Gastrocnemius medialis (tissue), 4 donors: ENCODE measurements at regions not wholly inside any gene's neighbourhood (a gene's known extent, or its start where the extent isn't known, plus 50 kb on each side); places are given as distances from the start of the nearest gene placed in this dataset.

Experiments used
- ATAC-seq, 2 donors: fragments of 150-250 bp; one replicate each; pipeline ENCODE4 v1.9.1; 2016
- DNase-seq, 2 donors: peaks; one replicate each; pipeline ENCODE4 v3.0.0-alpha.2; 2019
- H3K27ac ChIP-seq, 4 donors: fragments of 200-600 bp; sonication (generic); 1 replicate in 1 of 4; 2 replicates in 3 of 4; pipeline ENCODE4 v1.5.1; 2016 to 2018; ENCODE audit warnings: mild to moderate bottlenecking in 2 of 4, moderate library complexity in 1 of 4
- H3K27me3 ChIP-seq, 3 donors: fragments of 200-600 bp; sonication (generic) in 2 of 3; 1 replicate in 1 of 3; 2 replicates in 2 of 3; pipeline versions ENCODE4 v1.5.1 to v1.6.0; 2016 to 2019; ENCODE audit warnings: mild to moderate bottlenecking in 1 of 3, moderate library complexity in 1 of 3
- H3K36me3 ChIP-seq, 2 donors: fragments of 200-600 bp; sonication (generic) in 1 of 2; one replicate each; pipeline ENCODE4 v1.5.1; 2017 to 2018
- H3K4me1 ChIP-seq, 2 donors: fragments of 200-600 bp; sonication (generic) in 1 of 2; one replicate each; pipeline ENCODE4 v1.5.1; 2016 to 2017; ENCODE audit warnings: mild to moderate bottlenecking in 2 of 2
- H3K4me3 ChIP-seq, 4 donors: fragments of 200-600 bp; sonication (generic) in 3 of 4; 1 replicate in 1 of 4; 2 replicates in 3 of 4; pipeline ENCODE4 v1.5.1; 2016 to 2019; ENCODE audit warnings: mild to moderate bottlenecking in 2 of 4
- H3K9me3 ChIP-seq, 3 donors: fragments of 200-600 bp; sonication (generic) in 2 of 3; 1 replicate in 1 of 3; 2 replicates in 2 of 3; pipeline ENCODE4 v1.5.1; 2016 to 2019
- CTCF ChIP-seq, 5 experiments: fragments of 450-650 bp in 3 of 5; fragments of 200-600 bp in 2 of 5; sonication (generic) in 2 of 5; IDR thresholded peaks in 4 of 5; conservative IDR thresholded peaks in 1 of 5; 1 replicate in 4 of 5; 2 replicates in 1 of 5; pipeline ENCODE4 v1.5.1; 2016 to 2019; ENCODE audit warnings: antibody characterized with exemption in 5 of 5, mild to moderate bottlenecking in 3 of 5, moderate library complexity in 3 of 5
- POLR2A ChIP-seq, 2 donors: fragments of 450-650 bp; IDR thresholded peaks; one replicate each; pipeline ENCODE4 v1.6.1; 2017; ENCODE audit warnings: antibody characterized with exemption in 2 of 2, mild to moderate bottlenecking in 2 of 2, moderate library complexity in 2 of 2
- in situ Hi-C, 4 donors: fragments of 200-750 bp; cut with MboI; loops; one replicate each; pipeline versions ENCODE4 v1.15.0 to v1.8.0; 2017; ENCODE audit warnings: low sequenced_read_pairs in 4 of 4
- intact Hi-C: fragments of 100-400 bp; cut with DNase I; formaldehyde crosslinking; loops from one replicate; pipeline ENCODE4 v1.15.1; 2023; ENCODE audit warnings: low total_unique reads

DNA sequence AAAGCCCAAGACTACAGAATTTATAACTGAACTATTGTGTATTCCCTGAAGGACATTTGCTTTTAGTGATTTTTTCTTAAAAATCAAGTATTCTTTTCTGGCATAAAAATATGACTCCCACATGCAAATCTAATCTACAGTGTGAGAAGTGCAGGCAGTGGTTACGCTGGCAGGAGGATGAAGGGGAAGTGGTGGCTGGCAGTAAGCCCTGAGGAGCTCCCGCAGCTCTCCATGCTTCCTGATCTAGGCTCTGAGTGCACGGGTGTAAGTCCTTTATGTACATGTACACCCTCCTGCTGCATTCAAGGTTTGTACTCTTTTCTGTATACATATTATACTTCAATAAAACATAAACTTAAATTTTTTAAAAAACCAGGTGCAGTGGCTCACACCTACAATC lies 67.5 kb upstream of the PRDX6 start:
- H3K4me3 ChIP-seq, result no peak overlapping the region
- DNase-seq (no peak), ATAC-seq (no peak)
- peaks cover 13 to 14% of the 10 kb centered on the region in 2 donors for H3K4me1 ChIP-seq
- H3K36me3 ChIP-seq, result no peaks in the 10 kb centered on the region
- H3K27me3 ChIP-seq, result no peaks in the 10 kb centered on the region
- H3K27ac ChIP-seq, result no peak overlapping the region
- TF ChIP-seq POLR2A (IDR thresholded peaks at IDR 0.05), result no peak
- no peak for TF ChIP-seq CTCF (IDR thresholded peaks at IDR 0.05 in 4 of 5, conservative IDR thresholded peaks at IDR 0.05 in 1 of 5)
- intact Hi-C loops (no loop called here), in situ Hi-C loops (loop anchor here in 1 of 4 donors (25.0 kb wide), 2 partner anchors 303 to 672 kb away; partner anchors contain the start of gene KLHL20)
- no peaks in the 10 kb centered on the region for H3K9me3 ChIP-seq

DNA sequence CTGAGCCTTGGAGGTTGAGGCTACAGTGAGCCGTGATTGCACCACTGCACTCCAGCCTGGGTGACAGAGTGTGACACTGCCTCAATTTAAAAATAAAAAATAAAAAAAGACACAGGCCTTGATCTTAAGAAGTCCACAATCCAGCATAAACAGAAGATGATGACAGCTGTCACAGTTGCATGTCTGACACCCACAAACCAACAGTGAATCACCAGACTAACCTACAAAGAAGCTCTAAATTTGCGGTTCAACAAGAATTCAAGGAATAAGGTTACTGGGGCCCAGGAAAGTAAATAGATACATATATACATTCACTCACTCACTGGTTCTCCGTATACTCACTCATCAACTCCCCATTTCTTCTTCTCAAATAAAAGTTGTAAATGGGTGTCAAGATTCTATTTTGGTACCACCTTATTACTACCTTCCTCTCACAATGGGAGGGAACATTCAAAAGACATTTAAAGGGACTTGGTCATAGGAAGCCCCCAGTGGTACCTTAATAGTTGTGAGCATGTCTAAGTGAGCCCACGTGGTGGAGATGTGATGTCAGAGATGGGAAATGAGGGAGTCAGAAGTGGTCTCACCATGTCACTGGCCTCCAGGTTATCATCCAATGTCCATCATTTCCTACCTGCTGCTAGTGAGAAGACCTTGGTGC lies 66.9 kb upstream of the PRDX6 start:
- H3K27ac ChIP-seq, result no peak overlapping the region
- DNase-seq (no peak), ATAC-seq (no peak)
- H3K4me3 ChIP-seq, result no peak overlapping the region
- H3K4me1 ChIP-seq, result peaks cover 8 to 9% of the 10 kb centered on the region in 2 donors
- no peaks in the 10 kb centered on the region for H3K27me3 ChIP-seq
- TF ChIP-seq CTCF (IDR thresholded peaks at IDR 0.05 in 4 of 5, conservative IDR thresholded peaks at IDR 0.05 in 1 of 5), result no peak
- no peak for TF ChIP-seq POLR2A (IDR thresholded peaks at IDR 0.05)
- no peaks in the 10 kb centered on the region for H3K36me3 ChIP-seq
- intact Hi-C loops (no loop called here), in situ Hi-C loops (loop anchor here in 1 of 4 donors (25.0 kb wide), 2 partner anchors 302 to 673 kb away; partner anchors contain the start of gene KLHL20)
- no peaks in the 10 kb centered on the region for H3K9me3 ChIP-seq

GRCh38 chr1:173410794-173411236 lies 66.3 kb upstream of the PRDX6 start:
- no peak for ATAC-seq
- Histone ChIP-seq H3K27me3 (no peaks in the 10 kb centered on the region), H3K4me3 (no peak overlapping the region), H3K9me3 (no peaks in the 10 kb centered on the region), H3K36me3 (no peaks in the 10 kb centered on the region), H3K4me1 (peaks cover 2 to 3% of the 10 kb centered on the region in 2 donors), H3K27ac (no peak overlapping the region)
- TF ChIP-seq CTCF (IDR thresholded peaks at IDR 0.05 in 4 of 5, conservative IDR thresholded peaks at IDR 0.05 in 1 of 5), result no peak
- TF ChIP-seq POLR2A (IDR thresholded peaks at IDR 0.05), result no peak
- in situ Hi-C loops, result loop anchor here in 1 of 4 donors (25.0 kb wide), 2 partner anchors 301 to 674 kb away; partner anchors contain the start of gene KLHL20
- DNase-seq, result no peak
- intact Hi-C loops, result no loop called here

GRCh38 chr1:173411835-173412742 lies 65.0 kb upstream of the PRDX6 start:
- H3K4me1 ChIP-seq, result no peaks in the 10 kb centered on the region
- no peak overlapping the region for H3K27ac ChIP-seq
- H3K36me3 ChIP-seq, result no peaks in the 10 kb centered on the region
- TF ChIP-seq POLR2A (IDR thresholded peaks at IDR 0.05) (no peak), CTCF (IDR thresholded peaks at IDR 0.05 in 4 of 5, conservative IDR thresholded peaks at IDR 0.05 in 1 of 5) (no peak)
- intact Hi-C loops (no loop called here), in situ Hi-C loops (loop anchor here in 1 of 4 donors (25.0 kb wide), 2 partner anchors 300 to 675 kb away; partner anchors contain the start of gene KLHL20)
- H3K27me3 ChIP-seq, result no peaks in the 10 kb centered on the region
- no peaks in the 10 kb centered on the region for H3K9me3 ChIP-seq
- DNase-seq, result no peak
- ATAC-seq, result no peak
- H3K4me3 ChIP-seq, result no peak overlapping the region
